GM21390 (cell line): ENCODE measurements at regions not wholly inside any gene's neighbourhood (a gene's known extent, or its start where the extent isn't known, plus 50 kb on each side); places are given as distances from the start of the nearest gene placed in this dataset.
"Not testable (repeated sequence)": the region's sequence is repeated elsewhere in the genome, so short reads cannot be mapped to it uniquely, and the experiment has no call there.

Experiments used
- ATAC-seq: cut with Tn5 transposase; IDR thresholded peaks from one replicate; pipeline ENCODE4 v1.9.1; 2021; ENCODE audit not compliant: unreplicated experiment

GRCh38 chr2:175832866-175833265, 169.2 kb downstream of the LNPK start:
- ATAC-seq = no peak

GRCh38 chr2:175829741-175830140, 172.3 kb downstream of the LNPK start:
- ATAC-seq = no peak

GRCh38 chr2:175827856-175828255, 174.2 kb downstream of the LNPK start:
- no peak for ATAC-seq

- no peak for ATAC-seq
Measured at GRCh38 chr2:175824243-175824642, 177.8 kb downstream of the LNPK start.

- no peak for ATAC-seq
Measured at GRCh38 chr2:175823707-175824073, 178.4 kb downstream of the LNPK start.

GRCh38 chr2:175823002-175823706, 178.9 kb downstream of the LNPK start:
- no peak for ATAC-seq

- no peak for ATAC-seq
Measured at GRCh38 chr2:175817221-175817620, 184.8 kb downstream of the LNPK start.

GRCh38 chr2:175815537-175815936, 186.5 kb downstream of the LNPK start:
- no peak for ATAC-seq

- no peak for ATAC-seq
Measured at GRCh38 chr2:175811971-175812370, 190.1 kb downstream of the LNPK start.

GRCh38 chr2:175808858-175809257, 193.2 kb downstream of the LNPK start:
- ATAC-seq = no peak

GRCh38 chr2:175808078-175808477, 194.0 kb downstream of the LNPK start:
- no peak for ATAC-seq

GRCh38 chr2:175807031-175807873, 194.8 kb downstream of the LNPK start:
- ATAC-seq = no peak

- no peak for ATAC-seq
Measured at GRCh38 chr2:175806570-175806969, 195.5 kb downstream of the LNPK start.

GRCh38 chr2:175806125-175806490, 196.0 kb downstream of the LNPK start:
- ATAC-seq = no peak

- ATAC-seq = no peak
Measured at GRCh38 chr2:175805442-175806124, 196.5 kb downstream of the LNPK start.

- no peak for ATAC-seq
Measured at GRCh38 chr2:175804122-175804521, 197.9 kb downstream of the LNPK start.

- ATAC-seq = not testable (repeated sequence)
Measured at GRCh38 chr2:175796422-175796821, 205.6 kb downstream of the LNPK start.

- no peak for ATAC-seq
Measured at GRCh38 chr2:175793648-175794047, 208.4 kb downstream of the LNPK start.

GRCh38 chr2:175792881-175793280, 209.2 kb downstream of the LNPK start:
- no peak for ATAC-seq

- ATAC-seq = no peak
Measured at GRCh38 chr2:175792199-175792598, 209.9 kb downstream of the LNPK start.

GRCh38 chr2:175786471-175787124, 215.5 kb downstream of the LNPK start:
- ATAC-seq = no peak
